HEK293T (cell line): ENCODE measurements at regions not wholly inside any gene's neighbourhood (a gene's known extent, or its start where the extent isn't known, plus 50 kb on each side); places are given as distances from the start of the nearest gene placed in this dataset.

Source experiments
- ARNT ChIP-seq: fragments of 450-650 bp; IDR thresholded peaks from 2 replicates; pipeline ENCODE4 v1.6.1; 2017; ENCODE audit warnings: mild to moderate bottlenecking
- BHLHE40 ChIP-seq: fragments of 450-650 bp; IDR thresholded peaks from 2 replicates; pipeline ENCODE4 v1.6.1; 2016; ENCODE audit warnings: mild to moderate bottlenecking, moderate library complexity, borderline replicate concordance
- NFRKB ChIP-seq: fragments of 450-650 bp; IDR thresholded peaks from 2 replicates; pipeline ENCODE4 v1.6.1; 2016; ENCODE audit warnings: mild to moderate bottlenecking, moderate library complexity
- SUZ12 ChIP-seq: fragments of 450-650 bp; IDR thresholded peaks from 2 replicates; pipeline ENCODE4 v1.6.1; 2016; ENCODE audit warnings: mild to moderate bottlenecking

- no peak for TF ChIP-seq BHLHE40
- TF ChIP-seq NFRKB = no peak
- no peak for TF ChIP-seq SUZ12
- TF ChIP-seq ARNT = no peak
Measured at GRCh38 chr2:118274841-118275510, 186.7 kb downstream of the INSIG2 start.
